ENCODE measurements at regions not wholly inside any gene's neighbourhood (a gene's known extent, or its start where the extent isn't known, plus 50 kb on each side); places are given as distances from the start of the nearest gene placed in this dataset.
"Not testable (repeated sequence)": the region's sequence is repeated elsewhere in the genome, so short reads cannot be mapped to it uniquely, and the experiment has no call there.

DNA sequence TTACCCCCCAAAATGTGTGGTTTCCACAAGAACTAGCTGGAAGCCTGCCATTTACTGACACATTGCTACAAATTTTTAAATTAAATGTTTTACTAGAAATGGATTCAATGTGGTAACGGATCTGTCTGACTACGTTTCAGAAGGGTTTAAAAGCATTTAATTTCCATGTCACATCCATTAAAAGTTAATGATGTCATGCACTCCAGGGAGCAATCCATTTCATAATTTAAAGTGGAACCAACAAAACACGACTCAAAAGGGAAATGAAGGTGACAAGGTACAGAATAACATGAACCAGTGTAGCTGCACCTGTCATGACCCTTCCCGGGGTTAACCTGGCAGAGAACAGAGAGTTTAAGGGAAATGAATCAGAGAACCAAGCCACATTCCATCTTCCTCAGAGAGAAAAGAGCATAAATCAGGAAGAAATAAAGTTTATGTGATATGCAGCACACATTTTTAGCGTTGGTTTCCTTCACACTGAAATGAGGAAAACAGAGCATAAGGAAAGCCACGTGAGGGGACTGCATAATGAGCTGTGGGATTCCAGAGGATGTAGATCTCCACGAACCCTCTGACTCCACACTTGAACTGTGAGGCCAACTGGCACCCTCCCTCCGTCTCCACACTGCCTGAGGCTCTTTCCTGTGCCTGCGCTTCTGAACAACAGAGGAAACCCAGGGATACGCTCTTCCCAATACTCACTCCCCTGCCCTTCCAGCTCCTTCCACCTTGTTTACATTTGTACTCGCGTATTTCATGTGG, 170.3 kb upstream of the AHI1 start:
- Histone ChIP-seq H3K9me3 (no peaks in the 10 kb centered on the region), H3K4me3 (peak overlapping the region; percentile 29), H3K27me3 (no peaks in the 10 kb centered on the region), H3K36me3 (no peaks in the 10 kb centered on the region)
- DNase-seq, result peak; percentile 77

DNA sequence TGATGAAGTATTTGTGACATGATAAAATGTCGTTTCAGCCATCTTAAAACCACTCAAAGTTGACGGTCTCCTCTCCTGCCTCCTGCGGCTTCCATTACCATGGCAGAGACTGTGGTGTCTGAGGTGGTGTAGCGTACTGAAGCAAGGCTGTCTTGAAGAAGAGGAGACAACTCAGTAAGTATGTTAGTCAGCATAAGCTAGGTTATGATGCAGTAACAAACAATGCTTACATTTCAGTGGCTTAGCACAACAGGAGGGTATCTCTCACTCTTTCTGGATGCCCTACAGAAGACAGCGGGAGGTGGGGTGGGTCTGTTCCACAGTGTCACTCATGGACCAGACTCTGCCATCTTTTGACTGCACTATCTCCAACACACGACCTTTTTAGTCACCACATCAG, 174.7 kb upstream of the AHI1 start:
- no peak for DNase-seq
- no peaks in the 10 kb centered on the region for H3K9me3 ChIP-seq
- no peaks in the 10 kb centered on the region for H3K36me3 ChIP-seq
- no peaks in the 10 kb centered on the region for H3K27me3 ChIP-seq
- H3K4me3 ChIP-seq, result no peak overlapping the region

DNA sequence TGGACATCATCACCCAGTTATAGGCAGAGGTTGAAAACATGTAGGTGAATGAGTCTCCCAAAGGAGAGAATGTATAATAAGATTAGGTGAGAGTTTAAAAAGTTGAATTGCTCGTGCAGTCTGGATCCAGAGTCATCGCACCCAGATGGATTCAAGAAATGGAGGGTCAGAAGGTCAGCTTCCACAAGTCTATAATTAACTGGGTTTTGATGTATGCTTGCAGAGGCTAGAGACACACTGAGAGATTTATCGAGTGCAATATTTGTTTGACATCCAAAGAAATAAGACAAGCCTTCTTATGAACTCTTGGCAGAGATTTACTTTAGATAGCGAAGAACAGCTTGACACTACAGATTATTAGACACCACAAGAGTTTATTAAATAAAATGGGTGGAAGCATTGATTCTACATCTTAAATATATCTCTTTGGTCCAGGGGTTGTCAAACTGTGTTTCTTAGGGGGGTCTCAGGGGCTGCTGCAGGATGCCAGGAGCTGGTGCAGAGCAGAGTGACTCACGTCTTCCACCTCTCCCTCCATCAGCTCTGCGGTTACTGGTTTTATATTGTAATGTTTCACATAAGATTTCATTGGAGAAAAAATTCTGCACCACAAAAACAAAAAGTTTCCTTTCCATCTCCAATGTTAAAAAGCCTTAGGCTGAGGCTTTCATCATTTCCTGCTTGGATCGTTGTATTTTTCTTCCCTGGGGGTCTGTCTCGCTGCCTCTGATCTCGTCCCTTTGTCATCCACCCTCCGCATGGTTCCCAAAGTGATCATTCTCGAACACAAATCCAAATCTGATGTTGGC, 176.2 kb upstream of the AHI1 start:
- Histone ChIP-seq H3K9me3 (no peaks in the 10 kb centered on the region), H3K36me3 (no peaks in the 10 kb centered on the region), H3K27me3 (no peaks in the 10 kb centered on the region), H3K4me3 (no peak overlapping the region)
- DNase-seq, result no peak

DNA sequence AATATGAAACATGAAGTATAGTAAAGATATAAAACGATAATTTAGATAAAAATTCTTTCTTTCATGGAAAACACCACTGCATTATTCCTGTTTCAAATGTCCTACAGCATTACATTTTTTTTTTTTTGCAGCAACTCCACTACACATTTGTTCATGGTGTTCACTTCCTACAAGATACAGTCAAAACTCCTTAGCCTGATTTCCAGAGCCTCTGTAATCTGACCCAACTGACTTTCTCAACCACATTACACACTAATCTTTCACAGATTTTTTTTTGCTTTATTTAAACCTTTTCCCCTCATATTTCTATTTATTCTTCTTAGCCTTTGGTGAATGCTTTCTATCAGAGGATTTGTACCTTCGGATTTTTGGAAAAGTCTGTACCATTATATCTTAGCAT, 176.5 kb upstream of the PDE7B start:
- Histone ChIP-seq H3K9me3 (no peaks in the 10 kb centered on the region), H3K27me3 (no peaks in the 10 kb centered on the region), H3K4me3 (no peak overlapping the region), H3K36me3 (no peaks in the 10 kb centered on the region)
- DNase-seq, result no peak

DNA sequence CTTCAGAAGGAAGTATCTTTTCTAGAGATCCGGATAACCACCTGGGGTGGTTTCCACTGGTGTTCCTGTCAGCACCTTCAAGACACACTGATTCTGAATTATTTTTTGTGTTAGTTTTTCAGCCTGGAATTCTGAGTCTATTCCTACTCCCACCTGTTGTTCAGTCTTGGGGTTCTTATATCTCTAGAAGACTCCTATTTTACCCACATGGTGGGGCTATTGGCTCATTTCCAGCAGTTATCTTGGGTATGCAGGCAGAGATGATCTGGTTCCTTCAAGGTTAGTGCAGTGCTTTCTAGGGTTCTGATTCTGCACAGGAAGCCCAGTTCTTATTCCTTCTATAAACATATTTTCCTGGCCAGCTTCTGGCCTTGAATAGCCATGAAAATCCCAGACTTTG, 175.6 kb upstream of the PDE7B start:
- Histone ChIP-seq H3K9me3 (no peaks in the 10 kb centered on the region), H3K36me3 (no peaks in the 10 kb centered on the region), H3K4me3 (no peak overlapping the region), H3K27me3 (no peaks in the 10 kb centered on the region)
- DNase-seq, result no peak

DNA sequence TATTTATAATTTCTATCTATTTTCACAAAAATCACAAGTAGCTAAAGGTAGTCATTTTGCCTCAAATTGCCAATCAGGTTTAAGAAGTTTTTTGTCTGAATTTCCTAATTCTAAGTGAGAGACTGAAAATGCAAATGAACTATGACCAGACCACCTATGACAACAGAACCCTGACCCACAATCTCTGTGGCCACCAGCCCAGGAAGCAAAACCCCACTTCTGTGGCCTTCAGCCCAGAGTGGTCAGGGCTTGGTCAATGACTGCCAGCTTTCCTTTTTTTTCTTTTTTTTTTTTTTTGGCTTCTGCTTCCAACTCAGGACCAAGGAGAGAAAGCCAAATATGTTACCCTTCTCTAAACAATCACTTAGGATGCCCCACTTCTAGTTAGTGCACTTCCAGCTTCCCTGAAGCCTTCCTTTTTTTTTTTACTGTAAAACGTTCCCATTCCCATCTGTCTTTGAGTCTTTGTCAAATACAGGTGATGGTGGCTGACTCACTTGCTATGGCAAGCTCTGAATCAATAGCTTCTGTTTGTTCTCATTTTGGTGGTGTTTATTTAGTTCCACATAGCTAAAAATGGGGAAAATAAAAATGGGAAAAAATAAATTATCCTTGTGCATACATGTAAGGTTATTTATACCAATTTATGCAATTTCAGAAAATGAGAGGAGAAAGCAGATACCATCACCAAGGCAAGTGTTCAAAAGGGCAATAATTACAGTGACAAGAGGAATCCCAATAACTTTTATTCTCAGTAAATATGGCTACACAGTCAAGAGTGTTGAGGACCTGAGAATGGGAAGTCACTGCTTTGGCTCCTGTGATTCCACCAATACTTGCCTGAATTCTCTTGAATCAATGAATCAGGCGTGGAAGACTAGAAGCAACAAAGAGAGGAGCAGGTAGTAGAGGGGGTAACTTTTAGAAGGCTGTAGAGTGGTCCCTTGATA, 170.3 kb upstream of the PDE7B start:
- DNase-seq, result peak; percentile 8
- no peak overlapping the region for H3K4me3 ChIP-seq
- no peaks in the 10 kb centered on the region for H3K9me3 ChIP-seq
- H3K27me3 ChIP-seq, result no peaks in the 10 kb centered on the region
- no peaks in the 10 kb centered on the region for H3K36me3 ChIP-seq

DNA sequence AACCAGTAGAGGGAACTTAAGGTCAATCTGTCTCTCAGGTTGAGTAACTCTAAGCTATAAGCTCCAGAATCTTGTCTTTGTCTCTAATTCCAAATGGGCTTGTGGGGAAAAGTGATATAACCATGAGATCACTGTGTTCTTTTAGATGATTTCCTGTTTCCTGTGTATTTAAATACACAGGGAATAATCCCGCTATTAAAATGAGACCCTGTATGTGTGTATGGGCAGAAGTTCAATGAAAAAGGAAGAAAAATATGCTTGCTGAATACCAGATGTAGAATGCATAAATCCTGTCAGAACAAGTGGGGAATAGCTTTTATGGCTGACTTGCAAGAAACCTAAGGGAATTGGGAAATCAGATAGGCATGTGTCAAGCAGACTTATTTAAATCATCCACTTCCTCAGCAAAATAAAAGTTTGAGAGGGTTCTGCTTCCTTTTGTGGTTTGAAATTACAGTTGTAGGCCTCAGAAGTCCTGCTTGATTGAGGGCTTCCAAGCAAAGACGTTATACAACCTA, 164.7 kb upstream of the PDE7B start:
- Histone ChIP-seq H3K4me3 (no peak overlapping the region), H3K9me3 (no peaks in the 10 kb centered on the region), H3K27me3 (no peaks in the 10 kb centered on the region), H3K36me3 (no peaks in the 10 kb centered on the region)
- no peak for DNase-seq

DNA sequence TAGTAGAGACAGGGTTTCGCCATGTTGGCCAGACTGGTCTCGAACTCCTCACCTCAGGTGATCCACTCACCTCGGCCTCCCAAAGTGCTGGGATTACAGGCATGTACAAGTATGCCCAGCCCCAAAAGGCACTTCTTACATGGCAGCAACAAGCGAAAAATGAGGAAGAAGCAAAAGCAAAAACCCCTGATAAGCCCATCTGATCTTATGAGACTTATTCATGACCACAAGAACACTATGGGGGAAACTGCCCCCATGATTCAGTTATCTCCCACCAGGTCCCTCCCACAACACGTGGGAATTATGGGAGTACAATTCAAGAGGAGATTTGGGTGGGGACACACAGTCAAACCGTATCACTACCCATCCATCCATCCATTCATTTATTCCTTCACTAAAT, 163.0 kb upstream of the PDE7B start:
- H3K36me3 ChIP-seq, H3K9me3 ChIP-seq, DNase-seq, H3K27me3 ChIP-seq, H3K4me3 ChIP-seq: not testable (repeated sequence)

DNA sequence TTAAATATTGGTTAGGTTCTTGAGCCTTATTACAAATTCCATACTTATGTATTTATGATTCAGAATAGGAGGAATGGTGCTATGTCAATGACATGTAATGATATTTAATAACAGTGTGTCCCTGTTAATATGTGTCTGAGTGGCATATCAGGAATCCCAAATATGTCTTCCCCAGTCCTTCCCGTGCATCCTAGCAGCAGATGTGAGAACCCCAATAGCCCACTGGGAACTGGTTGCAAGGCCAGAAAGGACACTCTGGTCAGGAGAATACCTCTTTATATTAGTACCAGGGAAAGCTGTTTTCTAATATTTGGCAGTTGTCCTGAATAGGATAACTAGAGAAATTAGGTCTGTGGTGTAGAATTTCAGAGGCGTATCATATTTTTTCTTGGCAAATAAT, 159.1 kb upstream of the PDE7B start:
- Histone ChIP-seq H3K36me3 (no peaks in the 10 kb centered on the region), H3K27me3 (no peaks in the 10 kb centered on the region)

DNA sequence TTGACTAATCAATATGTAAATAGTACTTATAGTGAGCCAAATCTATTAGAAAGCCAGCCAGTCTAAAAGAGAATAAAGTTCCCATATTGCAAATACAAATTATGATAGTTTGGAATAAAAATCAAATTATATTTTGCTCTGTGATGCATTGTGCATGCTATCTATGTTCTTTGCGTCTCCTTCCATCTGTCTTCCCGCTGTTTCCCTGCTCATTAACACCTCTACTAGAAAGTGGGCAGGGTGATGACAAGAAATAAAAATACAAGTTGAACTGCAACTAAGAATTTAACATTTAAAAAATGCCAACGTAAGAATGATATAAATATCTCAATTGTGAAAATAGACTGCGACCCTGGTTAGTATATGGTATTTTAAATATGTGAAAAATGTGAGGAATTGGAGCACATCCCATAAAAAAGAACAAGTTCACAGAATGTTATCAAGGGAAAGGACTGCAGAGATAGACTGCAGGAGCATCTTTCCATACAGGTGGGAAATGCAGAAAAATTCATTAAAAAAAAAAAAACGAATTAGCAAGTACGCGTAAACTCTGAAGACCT, 157.6 kb upstream of the PDE7B start:
- Histone ChIP-seq H3K36me3 (no peaks in the 10 kb centered on the region), H3K9me3 (no peaks in the 10 kb centered on the region), H3K27me3 (no peaks in the 10 kb centered on the region), H3K4me3 (no peak overlapping the region)
- DNase-seq, result no peak

More for the DNA sequence above, 159.1 kb upstream of the PDE7B start:
- no peak for DNase-seq
- Histone ChIP-seq H3K4me3 (no peak overlapping the region), H3K9me3 (no peaks in the 10 kb centered on the region)

DNA sequence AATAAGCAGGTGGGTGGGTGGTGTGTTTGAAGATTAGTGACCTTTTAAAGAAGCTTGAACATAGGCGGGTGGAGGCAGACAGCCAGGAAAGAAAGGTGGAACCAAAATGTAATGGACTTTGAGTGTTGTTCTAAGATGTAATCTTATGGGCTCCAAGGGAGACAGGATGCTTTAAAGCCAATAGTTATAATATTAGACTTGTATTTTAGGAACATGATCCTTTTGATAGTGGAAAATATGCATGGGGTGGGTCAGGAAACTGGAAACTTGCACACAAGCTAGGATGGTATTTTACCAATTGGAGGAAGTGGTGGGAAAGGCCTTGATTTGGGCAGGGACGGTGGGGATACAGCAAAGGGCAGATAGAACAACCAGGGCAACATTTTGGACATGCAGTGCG, 151.8 kb upstream of the PDE7B start:
- Histone ChIP-seq H3K36me3 (no peaks in the 10 kb centered on the region), H3K27me3 (no peaks in the 10 kb centered on the region), H3K9me3 (no peaks in the 10 kb centered on the region), H3K4me3 (no peak overlapping the region)
- DNase-seq, result no peak

DNA sequence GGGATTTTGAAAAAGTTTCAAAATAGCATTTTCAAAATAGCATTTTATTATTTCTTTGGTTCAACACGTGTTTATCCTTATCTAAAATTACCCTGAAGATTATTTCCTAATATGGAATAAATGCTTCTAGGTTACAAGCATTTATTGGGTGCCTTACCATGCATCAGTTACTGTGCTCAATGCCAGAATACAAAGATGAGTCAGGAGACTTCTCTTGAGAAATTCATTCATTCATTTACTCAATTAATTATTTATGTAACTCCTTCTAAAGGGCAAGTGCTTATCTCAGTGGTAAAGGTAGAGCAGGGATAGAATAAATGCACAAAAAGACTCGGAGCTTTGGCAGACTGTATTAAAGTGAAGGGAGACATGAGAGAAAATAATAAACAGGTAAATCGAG, 150.1 kb upstream of the PDE7B start:
- Histone ChIP-seq H3K36me3 (no peaks in the 10 kb centered on the region), H3K4me3 (no peak overlapping the region), H3K9me3 (no peaks in the 10 kb centered on the region), H3K27me3 (no peaks in the 10 kb centered on the region)
- no peak for DNase-seq

DNA sequence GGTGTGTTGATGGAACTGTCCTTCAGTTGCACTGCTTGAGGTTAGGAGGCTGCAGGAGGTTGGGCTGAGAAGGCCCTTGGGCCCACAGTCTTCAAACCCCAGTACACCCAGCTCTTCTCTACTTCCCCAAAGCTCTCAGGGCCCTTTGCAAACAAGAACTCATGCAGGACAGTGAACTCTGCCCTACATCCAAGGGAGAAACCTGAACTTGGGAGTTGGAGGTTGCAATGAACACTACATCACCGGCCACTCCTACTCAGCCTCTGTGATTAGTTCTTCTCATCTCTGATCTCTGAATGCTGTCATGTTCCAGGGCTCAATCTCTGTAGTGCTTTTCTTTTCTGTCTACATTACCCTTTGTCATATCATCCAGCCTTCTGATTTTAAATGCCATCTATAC, 148.5 kb upstream of the PDE7B start:
- no peak for DNase-seq
- Histone ChIP-seq H3K9me3 (no peaks in the 10 kb centered on the region), H3K27me3 (no peaks in the 10 kb centered on the region), H3K36me3 (no peaks in the 10 kb centered on the region), H3K4me3 (no peak overlapping the region)

DNA sequence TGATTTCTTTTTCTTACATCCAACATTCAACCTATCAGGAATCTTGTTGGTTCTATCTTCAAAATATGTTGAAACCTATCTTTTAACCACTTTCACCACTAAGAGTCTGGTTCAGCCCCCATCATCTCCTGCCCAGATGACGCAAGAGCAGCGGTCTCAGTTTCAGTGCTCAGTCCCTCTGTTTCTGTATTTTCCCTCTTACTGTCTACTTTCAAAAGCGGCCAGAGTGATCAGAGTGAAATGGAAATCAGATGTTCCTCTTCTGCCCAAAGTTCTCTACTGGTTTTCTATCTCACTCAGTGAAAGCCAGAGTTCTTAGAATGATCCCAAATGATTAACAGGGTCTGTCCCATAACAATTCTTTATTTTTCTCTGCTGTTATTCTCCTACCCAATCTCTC, 147.9 kb upstream of the PDE7B start:
- Histone ChIP-seq H3K9me3 (no peaks in the 10 kb centered on the region), H3K27me3 (no peaks in the 10 kb centered on the region), H3K36me3 (no peaks in the 10 kb centered on the region), H3K4me3 (no peak overlapping the region)
- no peak for DNase-seq

DNA sequence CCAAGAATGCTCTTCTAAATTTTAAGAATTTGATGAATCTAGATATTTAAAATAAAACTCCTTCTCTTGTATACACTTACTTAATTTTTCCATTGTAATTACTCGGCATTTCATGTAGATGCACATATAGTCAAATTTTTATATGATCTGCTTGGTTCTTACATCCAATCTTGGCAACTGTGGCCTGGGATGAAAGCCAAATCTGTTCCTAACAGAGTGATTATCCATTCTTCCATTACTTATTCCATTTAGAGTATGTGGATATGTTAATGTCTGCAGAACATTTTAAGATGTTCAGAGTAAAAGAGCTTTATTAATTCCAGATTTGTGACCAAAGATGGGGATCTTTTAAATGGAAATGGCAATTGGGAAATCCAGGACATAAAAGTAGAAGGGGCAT, 144.1 kb upstream of the PDE7B start:
- Histone ChIP-seq H3K27me3 (no peaks in the 10 kb centered on the region), H3K36me3 (no peaks in the 10 kb centered on the region), H3K4me3 (no peak overlapping the region), H3K9me3 (no peaks in the 10 kb centered on the region)
- no peak for DNase-seq

DNA sequence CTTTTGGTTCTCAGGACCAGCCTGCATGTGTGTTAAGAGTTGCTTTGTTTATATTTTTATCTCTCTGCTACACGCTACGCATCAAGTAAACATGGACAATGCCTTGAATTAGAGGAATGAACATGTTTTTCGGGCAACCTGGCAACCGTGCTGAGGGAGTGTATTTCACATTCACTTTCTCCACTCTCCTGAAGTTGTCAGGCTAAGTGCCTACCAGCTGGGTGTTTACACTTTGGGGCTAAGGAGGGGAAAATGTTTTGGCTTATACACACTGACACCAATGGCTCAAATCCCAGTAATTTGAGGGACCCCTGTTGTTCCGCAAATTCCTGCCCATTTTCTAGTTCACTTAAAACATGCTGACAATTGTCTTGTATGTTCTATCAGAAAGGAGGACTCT, 141.5 kb upstream of the PDE7B start:
- Histone ChIP-seq H3K27me3 (no peaks in the 10 kb centered on the region), H3K36me3 (no peaks in the 10 kb centered on the region), H3K9me3 (no peaks in the 10 kb centered on the region), H3K4me3 (no peak overlapping the region)
- DNase-seq, result no peak

DNA sequence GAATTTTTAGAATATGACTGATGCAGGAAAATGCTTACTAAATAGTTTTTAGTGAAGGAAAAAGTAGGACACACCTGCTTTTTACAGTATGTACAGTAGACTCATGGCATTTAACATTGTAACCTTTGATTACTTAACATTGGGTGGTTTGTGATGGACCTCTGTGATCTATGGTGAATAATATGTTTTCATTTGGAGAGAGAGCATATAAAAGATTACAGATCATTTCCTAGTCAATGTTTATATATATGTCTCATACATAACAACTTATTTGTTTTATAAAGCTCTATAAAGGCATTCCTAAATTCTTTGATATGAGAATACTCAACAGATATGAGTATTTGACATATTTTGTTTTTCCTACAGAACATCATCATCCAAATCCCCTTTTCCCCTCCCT, 129.3 kb upstream of the PDE7B start:
- no peak overlapping the region for H3K4me3 ChIP-seq
- H3K36me3 ChIP-seq, result no peaks in the 10 kb centered on the region
- peaks cover 15% of the 10 kb centered on the region for H3K9me3 ChIP-seq
- DNase-seq, result no peak
- H3K27me3 ChIP-seq, result no peaks in the 10 kb centered on the region
